ENCODE measurements at regions not wholly inside any gene's neighbourhood (a gene's known extent, or its start where the extent isn't known, plus 50 kb on each side); places are given as distances from the start of the nearest gene placed in this dataset.

GRCh38 chr4:83889802-83890201, 353.9 kb downstream of the GPAT3 start:
- no peak overlapping the region for H3K4me3 ChIP-seq (ENCODE audit: low read depth, low read length)
- no peak overlapping the region for H3K27ac ChIP-seq (ENCODE audit: low read depth)
- 91% methylated on average over 2 of the region's 2 CpGs for WGBS
- H3K36me3 ChIP-seq (ENCODE audit: insufficient read depth), result no peaks in the 10 kb centered on the region
- no peak for DNase-seq (ENCODE audit: extremely low spot score)
- no peaks in the 10 kb centered on the region for H3K4me1 ChIP-seq (ENCODE audit: insufficient read depth)

GRCh38 chr4:83885256-83886182, 349.6 kb downstream of the GPAT3 start:
- no peak overlapping the region for H3K4me3 ChIP-seq (ENCODE audit: low read depth, low read length)
- no peaks in the 10 kb centered on the region for H3K4me1 ChIP-seq (ENCODE audit: insufficient read depth)
- no peaks in the 10 kb centered on the region for H3K36me3 ChIP-seq (ENCODE audit: insufficient read depth)
- 64% methylated on average over 6 of the region's 6 CpGs for WGBS
- no peak overlapping the region for H3K27ac ChIP-seq (ENCODE audit: low read depth)
- no peak for DNase-seq (ENCODE audit: extremely low spot score)

GRCh38 chr4:83876047-83876446, 340.1 kb downstream of the GPAT3 start:
- H3K27ac ChIP-seq (ENCODE audit: low read depth), result no peak overlapping the region
- no peaks in the 10 kb centered on the region for H3K36me3 ChIP-seq (ENCODE audit: insufficient read depth)
- WGBS, result 61% methylated on average over 1 of the region's 1 CpG
- no peaks in the 10 kb centered on the region for H3K4me1 ChIP-seq (ENCODE audit: insufficient read depth)
- DNase-seq (ENCODE audit: extremely low spot score), result no peak
- no peak overlapping the region for H3K4me3 ChIP-seq (ENCODE audit: low read depth, low read length)

- no peak for DNase-seq (ENCODE audit: extremely low spot score)
- H3K4me1 ChIP-seq (ENCODE audit: insufficient read depth), result no peaks in the 10 kb centered on the region
- H3K4me3 ChIP-seq (ENCODE audit: low read depth, low read length), result no peak overlapping the region
- no peaks in the 10 kb centered on the region for H3K36me3 ChIP-seq (ENCODE audit: insufficient read depth)
- WGBS, result 52% methylated on average over 2 of the region's 2 CpGs
- no peak overlapping the region for H3K27ac ChIP-seq (ENCODE audit: low read depth)
Measured at GRCh38 chr4:83875437-83875836, 339.5 kb downstream of the GPAT3 start.

GRCh38 chr4:83873996-83874395, 338.1 kb downstream of the GPAT3 start:
- no peak for DNase-seq (ENCODE audit: extremely low spot score)
- Histone ChIP-seq H3K4me1 (ENCODE audit: insufficient read depth) (no peaks in the 10 kb centered on the region), H3K4me3 (ENCODE audit: low read depth, low read length) (no peak overlapping the region), H3K36me3 (ENCODE audit: insufficient read depth) (no peaks in the 10 kb centered on the region), H3K27ac (ENCODE audit: low read depth) (no peak overlapping the region)
- WGBS, result 89% methylated on average over 2 of the region's 2 CpGs

DNA sequence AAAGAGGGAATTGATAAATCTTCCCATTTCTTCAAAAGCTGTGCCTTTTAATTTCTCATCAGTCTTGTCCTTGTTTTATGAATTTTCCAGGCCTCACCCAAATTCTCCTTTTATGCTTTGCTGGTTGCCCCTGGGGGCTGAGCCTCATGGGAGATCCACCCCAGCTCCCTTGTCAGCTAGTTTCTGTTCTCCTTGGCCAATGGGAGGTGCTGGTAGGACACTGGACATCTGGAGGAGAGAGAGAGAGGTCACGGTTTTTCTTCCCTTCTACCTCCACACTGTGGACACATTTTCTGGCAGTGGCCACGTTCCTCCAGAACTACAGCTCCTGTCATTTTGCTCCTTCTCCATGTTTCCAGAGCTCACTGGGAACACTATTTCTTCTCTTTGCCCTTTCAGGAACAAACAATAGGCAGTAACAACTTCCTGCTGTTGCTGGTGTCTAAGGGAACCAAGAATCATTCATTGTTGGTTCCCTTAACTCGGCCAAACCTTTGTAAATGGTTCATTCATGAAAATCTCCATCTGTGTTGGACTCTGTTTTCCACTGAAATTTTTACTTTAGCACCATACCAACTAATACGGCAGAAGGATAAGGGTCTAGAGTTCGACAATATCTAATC, 334.5 kb downstream of the GPAT3 start:
- H3K4me1 ChIP-seq (ENCODE audit: insufficient read depth), result no peaks in the 10 kb centered on the region
- H3K4me3 ChIP-seq (ENCODE audit: low read depth, low read length), result no peak overlapping the region
- H3K36me3 ChIP-seq (ENCODE audit: insufficient read depth), result no peaks in the 10 kb centered on the region
- 70% methylated on average over 5 of the region's 5 CpGs for WGBS
- no peak overlapping the region for H3K27ac ChIP-seq (ENCODE audit: low read depth)
- no peak for DNase-seq (ENCODE audit: extremely low spot score)

GRCh38 chr4:83866834-83867621, 331.1 kb downstream of the GPAT3 start:
- WGBS, result 54% methylated on average over 4 of the region's 4 CpGs
- no peaks in the 10 kb centered on the region for H3K4me1 ChIP-seq (ENCODE audit: insufficient read depth)
- H3K36me3 ChIP-seq (ENCODE audit: insufficient read depth), result no peaks in the 10 kb centered on the region
- no peak for DNase-seq (ENCODE audit: extremely low spot score)
- no peak overlapping the region for H3K27ac ChIP-seq (ENCODE audit: low read depth)
- no peak overlapping the region for H3K4me3 ChIP-seq (ENCODE audit: low read depth, low read length)

DNA sequence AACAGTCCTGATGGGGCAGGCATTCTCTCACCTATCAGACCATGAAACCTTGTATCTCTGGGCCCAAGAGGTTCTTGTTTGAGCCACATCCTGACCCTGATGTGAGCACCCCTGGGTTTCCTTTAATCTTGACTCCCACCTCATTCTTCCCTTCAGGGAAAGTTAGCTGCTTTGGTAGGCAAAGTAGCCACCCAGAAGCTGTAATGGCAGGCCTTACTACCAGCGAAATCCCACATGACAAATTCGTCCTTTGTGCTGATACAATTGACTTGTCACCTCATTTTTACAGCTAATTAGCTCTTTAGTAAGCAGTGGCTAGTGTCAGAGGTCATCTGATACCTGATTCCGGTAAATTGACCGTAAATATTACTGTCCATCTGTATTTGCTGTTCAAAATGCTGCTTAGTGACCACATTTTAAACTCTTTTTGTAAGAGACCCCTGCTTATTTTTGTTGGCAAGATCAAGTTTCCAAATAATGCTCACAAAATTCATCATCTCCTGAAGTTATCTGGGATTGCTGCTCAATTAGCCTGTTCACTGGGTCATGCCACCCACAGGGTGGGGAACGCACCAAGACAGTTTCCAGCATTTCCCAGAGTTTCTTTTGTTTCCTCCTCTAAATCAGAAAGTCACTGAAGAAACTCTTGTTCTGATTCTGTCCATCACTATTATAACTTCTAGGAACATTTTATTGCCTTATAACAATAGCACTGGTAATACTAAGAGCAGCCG, 329.7 kb downstream of the GPAT3 start:
- no peak overlapping the region for H3K27ac ChIP-seq (ENCODE audit: low read depth)
- H3K36me3 ChIP-seq (ENCODE audit: insufficient read depth), result no peaks in the 10 kb centered on the region
- H3K4me3 ChIP-seq (ENCODE audit: low read depth, low read length), result no peak overlapping the region
- 26% methylated on average over 6 of the region's 6 CpGs for WGBS
- no peak for DNase-seq (ENCODE audit: extremely low spot score)
- no peaks in the 10 kb centered on the region for H3K4me1 ChIP-seq (ENCODE audit: insufficient read depth)

DNA sequence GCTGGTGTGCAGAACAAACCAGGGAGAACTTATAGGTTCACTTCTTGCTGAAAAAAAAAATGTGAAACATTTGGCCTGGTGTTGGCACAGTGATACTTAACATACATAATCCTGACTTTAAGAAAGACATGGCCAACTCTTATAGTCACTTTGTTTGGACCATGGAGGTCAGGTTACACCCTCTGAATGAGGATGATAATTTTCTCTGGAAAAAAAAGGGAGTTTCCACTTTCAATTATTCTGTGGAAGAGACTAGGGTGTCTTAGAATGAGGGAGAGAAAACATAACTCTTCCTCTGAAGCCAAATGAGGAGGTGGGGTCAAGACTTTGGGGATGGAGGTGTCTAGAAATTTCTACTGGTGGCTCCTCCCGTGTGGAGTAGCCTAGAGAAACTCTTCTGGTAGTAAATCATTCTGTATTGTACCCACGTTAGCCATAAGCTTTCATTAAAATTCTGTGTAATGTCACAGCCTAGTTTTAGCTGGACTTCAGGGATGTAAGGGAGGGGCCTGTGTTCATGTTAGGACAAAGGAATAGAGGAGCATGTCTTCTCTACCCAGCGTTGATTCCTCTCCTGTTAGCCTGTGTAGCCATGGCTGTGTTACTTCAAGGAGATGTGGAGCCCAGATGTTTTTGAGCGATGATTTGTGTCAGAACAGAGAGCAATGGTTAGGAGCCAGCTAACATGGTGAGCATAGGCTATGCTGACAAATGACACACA, 328.3 kb downstream of the GPAT3 start:
- Histone ChIP-seq H3K4me1 (ENCODE audit: insufficient read depth) (no peaks in the 10 kb centered on the region), H3K4me3 (ENCODE audit: low read depth, low read length) (no peak overlapping the region), H3K27ac (ENCODE audit: low read depth) (no peak overlapping the region), H3K36me3 (ENCODE audit: insufficient read depth) (no peaks in the 10 kb centered on the region)
- WGBS, result 54% methylated on average over 4 of the region's 4 CpGs
- DNase-seq (ENCODE audit: extremely low spot score), result no peak

- H3K36me3 ChIP-seq (ENCODE audit: insufficient read depth), result no peaks in the 10 kb centered on the region
- H3K27ac ChIP-seq (ENCODE audit: low read depth), result no peak overlapping the region
- no peaks in the 10 kb centered on the region for H3K4me1 ChIP-seq (ENCODE audit: insufficient read depth)
- WGBS, result 82% methylated on average over 10 of the region's 10 CpGs
- H3K4me3 ChIP-seq (ENCODE audit: low read depth, low read length), result no peak overlapping the region
- DNase-seq (ENCODE audit: extremely low spot score), result no peak
Measured at GRCh38 chr4:83862471-83862870, 326.6 kb downstream of the GPAT3 start.

DNA sequence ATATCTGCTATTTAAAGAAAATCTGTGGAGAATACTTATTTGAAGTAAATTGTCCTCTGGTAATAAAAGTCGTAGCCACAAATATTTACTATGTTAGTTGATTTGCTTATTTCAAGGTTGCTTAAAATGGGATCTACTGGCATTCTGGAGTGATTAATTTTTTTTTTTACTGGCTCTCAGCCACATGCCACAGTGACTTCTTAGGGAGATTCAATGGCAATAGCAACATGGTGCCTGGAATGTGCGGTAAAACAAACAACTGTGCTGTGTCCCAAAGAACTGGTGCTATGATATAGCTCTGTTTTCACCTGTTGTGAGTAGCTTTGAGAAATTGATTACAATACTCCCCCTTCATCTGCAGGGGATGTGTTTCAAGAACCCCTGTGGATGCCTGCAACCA, 324.3 kb downstream of the GPAT3 start:
- H3K36me3 ChIP-seq (ENCODE audit: insufficient read depth), result no peaks in the 10 kb centered on the region
- WGBS, result 64% methylated on average over 2 of the region's 2 CpGs
- no peak for DNase-seq (ENCODE audit: extremely low spot score)
- no peaks in the 10 kb centered on the region for H3K4me1 ChIP-seq (ENCODE audit: insufficient read depth)
- H3K27ac ChIP-seq (ENCODE audit: low read depth), result no peak overlapping the region
- H3K4me3 ChIP-seq (ENCODE audit: low read depth, low read length), result no peak overlapping the region

DNA sequence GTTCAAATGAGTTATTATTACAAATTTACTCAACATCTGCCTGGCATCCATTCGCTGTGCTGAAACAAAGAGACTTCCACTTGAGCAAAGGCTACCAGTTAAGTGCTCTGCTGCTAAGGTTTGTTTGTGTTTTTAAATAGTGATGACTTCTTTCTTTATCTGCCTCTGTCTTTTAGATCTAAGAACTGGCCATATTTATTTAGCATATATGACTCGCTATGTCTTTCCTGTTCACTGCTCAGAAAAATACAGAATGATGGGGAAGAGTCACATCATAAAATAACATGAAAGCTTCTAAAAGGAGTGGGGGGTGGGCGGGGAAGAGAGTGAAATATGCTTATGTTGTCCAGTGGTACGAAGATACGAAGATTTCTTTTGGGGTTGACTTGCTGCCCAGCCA, 322.2 kb downstream of the GPAT3 start:
- WGBS, result 79% methylated on average over 5 of the region's 5 CpGs
- no peak overlapping the region for H3K27ac ChIP-seq (ENCODE audit: low read depth)
- no peak overlapping the region for H3K4me3 ChIP-seq (ENCODE audit: low read depth, low read length)
- H3K36me3 ChIP-seq (ENCODE audit: insufficient read depth), result no peaks in the 10 kb centered on the region
- no peaks in the 10 kb centered on the region for H3K4me1 ChIP-seq (ENCODE audit: insufficient read depth)
- DNase-seq (ENCODE audit: extremely low spot score), result no peak

DNA sequence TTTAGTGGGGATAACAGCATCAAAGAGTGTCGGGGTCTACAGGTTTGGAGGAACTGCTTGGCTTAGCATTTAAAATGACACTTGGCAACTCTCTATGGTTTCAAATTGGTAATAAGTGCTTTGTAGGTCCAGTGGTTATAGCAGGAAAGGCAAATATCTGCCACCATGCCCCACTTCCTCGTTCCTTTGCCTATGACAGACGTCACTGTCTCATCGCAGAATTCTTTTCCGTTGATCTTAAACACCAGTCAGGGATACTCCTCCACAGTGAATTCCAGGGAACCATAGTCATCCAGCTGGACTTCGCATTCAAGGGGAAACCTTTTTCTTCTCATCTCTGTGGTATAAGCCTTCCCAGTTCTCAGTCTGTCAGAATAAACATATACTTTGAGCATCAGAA, 319.1 kb downstream of the GPAT3 start:
- Histone ChIP-seq H3K4me1 (ENCODE audit: insufficient read depth) (no peaks in the 10 kb centered on the region), H3K36me3 (ENCODE audit: insufficient read depth) (no peaks in the 10 kb centered on the region), H3K4me3 (ENCODE audit: low read depth, low read length) (no peak overlapping the region), H3K27ac (ENCODE audit: low read depth) (no peak overlapping the region)
- 64% methylated on average over 6 of the region's 6 CpGs for WGBS
- no peak for DNase-seq (ENCODE audit: extremely low spot score)
